Trophoblast cell (in vitro differentiated cells and primary cell): ENCODE measurements at regions not wholly inside any gene's neighbourhood (a gene's known extent, or its start where the extent isn't known, plus 50 kb on each side); places are given as distances from the start of the nearest gene placed in this dataset.

ENCODE experiments used
- DNase-seq, 2 donors: peaks; one replicate each; pipeline ENCODE4 v3.0.0-alpha.2; 2016
- H2AFZ ChIP-seq: 2 replicates; pipeline ENCODE4 v1.6.1; 2013; ENCODE audit warnings: low read length, moderate library complexity, mild to moderate bottlenecking; ENCODE audit not compliant: insufficient read depth, poor library complexity
- H2AK5ac ChIP-seq: 2 replicates; pipeline ENCODE4 v1.6.1; 2013; ENCODE audit warnings: mild to moderate bottlenecking, low read length
- H2BK120ac ChIP-seq: 2 replicates; pipeline ENCODE4 v1.6.1; 2013; ENCODE audit warnings: low read length, mild to moderate bottlenecking, moderate library complexity; ENCODE audit not compliant: insufficient read depth, poor library complexity
- H2BK12ac ChIP-seq: 2 replicates; pipeline ENCODE4 v1.6.1; 2013; ENCODE audit warnings: mild to moderate bottlenecking, low read length, moderate library complexity
- H2BK5ac ChIP-seq: 2 replicates; pipeline ENCODE4 v1.6.1; 2013; ENCODE audit warnings: low read length, low read depth, moderate library complexity, mild to moderate bottlenecking; ENCODE audit not compliant: poor library complexity
- H3K14ac ChIP-seq: 2 replicates; pipeline ENCODE4 v1.6.1; 2013; ENCODE audit warnings: mild to moderate bottlenecking, low read length
- H3K18ac ChIP-seq: 2 replicates; pipeline ENCODE4 v1.6.1; 2013; ENCODE audit warnings: mild to moderate bottlenecking, low read length
- H3K23ac ChIP-seq: 2 replicates; pipeline ENCODE4 v1.6.1; 2013; ENCODE audit warnings: low read length
- H3K27ac ChIP-seq: 2 replicates; pipeline ENCODE4 v1.5.1; 2013; ENCODE audit warnings: low read depth, mild to moderate bottlenecking, inconsistent platforms, low read length, moderate library complexity
- H3K27me3 ChIP-seq: 2 replicates; pipeline ENCODE4 v1.6.1; 2013; ENCODE audit warnings: inconsistent platforms, mild to moderate bottlenecking, low read length, moderate library complexity; ENCODE audit not compliant: insufficient read depth
- H3K36me3 ChIP-seq, 2 experiments: 1 replicate in 1 of 2; 2 replicates in 1 of 2; pipeline ENCODE4 v1.6.1; 2013; ENCODE audit warnings: low read length in 2 of 2, mild to moderate bottlenecking in 2 of 2, moderate library complexity in 1 of 2; ENCODE audit not compliant: insufficient read depth in 2 of 2, control insufficient read depth in 1 of 2
- H3K4ac ChIP-seq: 2 replicates; pipeline ENCODE4 v1.6.1; 2013; ENCODE audit warnings: low read depth, mild to moderate bottlenecking, low read length, moderate library complexity
- H3K4me1 ChIP-seq, 2 experiments: 1 replicate in 1 of 2; 2 replicates in 1 of 2; pipeline ENCODE4 v1.6.1; 2013; ENCODE audit warnings: low read length in 2 of 2, mild to moderate bottlenecking in 2 of 2, moderate library complexity in 1 of 2; ENCODE audit not compliant: insufficient read depth in 2 of 2, control insufficient read depth in 1 of 2
- H3K4me2 ChIP-seq: 2 replicates; pipeline ENCODE4 v1.6.1; 2013; ENCODE audit warnings: inconsistent platforms, mild to moderate bottlenecking, low read length, moderate library complexity
- H3K4me3 ChIP-seq: 2 replicates; pipeline ENCODE4 v1.5.1; 2013; ENCODE audit warnings: mild to moderate bottlenecking, low read depth, low read length, inconsistent platforms
- H3K79me1 ChIP-seq: one replicate; pipeline ENCODE4 v1.6.1; 2013; ENCODE audit warnings: low read length
- H3K79me2 ChIP-seq: 2 replicates; pipeline ENCODE4 v1.6.1; 2013; ENCODE audit warnings: low read length, mild to moderate bottlenecking; ENCODE audit not compliant: control insufficient read depth, insufficient read depth, poor library complexity
- H3K9ac ChIP-seq: 2 replicates; pipeline ENCODE4 v1.6.1; 2013; ENCODE audit warnings: mild to moderate bottlenecking, low read length
- H3K9me3 ChIP-seq: 2 replicates; pipeline ENCODE4 v1.6.1; 2013; ENCODE audit warnings: low read depth, mild to moderate bottlenecking, control low read depth, inconsistent platforms, low read length; ENCODE audit not compliant: insufficient read depth
- H4K12ac ChIP-seq: 2 replicates; pipeline ENCODE4 v1.6.1; 2013; ENCODE audit warnings: low read depth, mild to moderate bottlenecking, low read length, moderate library complexity
- H4K8ac ChIP-seq: 2 replicates; pipeline ENCODE4 v1.6.1; 2013; ENCODE audit warnings: low read depth, mild to moderate bottlenecking, low read length, moderate library complexity
- H4K91ac ChIP-seq: one replicate; pipeline ENCODE4 v1.6.1; 2013; ENCODE audit warnings: low read depth, mild to moderate bottlenecking, low read length, moderate library complexity
- WGBS: extraction: QIAGEN DNeasy Blood & Tissue Kit; methylation state at CpG from one replicate; pipeline ENCODE4 v1.1.7; 2013; ENCODE audit warnings: missing lambda C conversion rate; ENCODE audit not compliant: insufficient read length, insufficient coverage; ENCODE audit errors: extremely low coverage; 5-methylcytosine and 5-hydroxymethylcytosine counted together

- no peak overlapping the region for H3K27ac ChIP-seq
- H2AFZ ChIP-seq, result no peak overlapping the region
- no peak overlapping the region for H3K4ac ChIP-seq
- H3K4me2 ChIP-seq, result no peak overlapping the region
- no peak overlapping the region for H4K12ac ChIP-seq
- no peaks in the 10 kb centered on the region for H3K79me2 ChIP-seq
- no peak overlapping the region for H2BK12ac ChIP-seq
- H2BK120ac ChIP-seq, result no peak overlapping the region
- no peaks in the 10 kb centered on the region for H3K9me3 ChIP-seq
- H3K36me3 ChIP-seq, result no peaks in the 10 kb centered on the region
- no peaks in the 10 kb centered on the region for H3K79me1 ChIP-seq
- DNase-seq, result no peak
- WGBS, result no CpG with 5 or more reads among the region's 7 CpGs
- H3K27me3 ChIP-seq, result no peaks in the 10 kb centered on the region
- H3K9ac ChIP-seq, result no peak overlapping the region
- no peak overlapping the region for H4K91ac ChIP-seq
- no peak overlapping the region for H4K8ac ChIP-seq
- no peaks in the 10 kb centered on the region for H3K4me1 ChIP-seq
- no peak overlapping the region for H3K14ac ChIP-seq
- H3K18ac ChIP-seq, result no peak overlapping the region
- H2AK5ac ChIP-seq, result no peak overlapping the region
- no peak overlapping the region for H3K4me3 ChIP-seq
- no peak overlapping the region for H3K23ac ChIP-seq
- H2BK5ac ChIP-seq, result no peak overlapping the region
Observed at GRCh38 chr15:69536726-69537512, 84.3 kb downstream of the RPLP1 start.

GRCh38 chr15:69537901-69538300, 85.3 kb downstream of the RPLP1 start:
- Histone ChIP-seq H3K4me3 (no peak overlapping the region), H2BK120ac (no peak overlapping the region), H3K27me3 (no peaks in the 10 kb centered on the region), H3K14ac (no peak overlapping the region), H3K4me1 (no peaks in the 10 kb centered on the region), H2AFZ (no peak overlapping the region), H2BK12ac (no peak overlapping the region), H2AK5ac (no peak overlapping the region), H3K9me3 (peaks cover 2% of the 10 kb centered on the region), H3K79me1 (no peaks in the 10 kb centered on the region), H3K4me2 (no peak overlapping the region), H4K12ac (no peak overlapping the region), H3K4ac (no peak overlapping the region), H3K23ac (no peak overlapping the region), H4K91ac (no peak overlapping the region), H3K36me3 (no peaks in the 10 kb centered on the region), H3K18ac (no peak overlapping the region), H2BK5ac (no peak overlapping the region), H4K8ac (no peak overlapping the region), H3K79me2 (no peaks in the 10 kb centered on the region), H3K9ac (no peak overlapping the region), H3K27ac (no peak overlapping the region)
- no CpG with 5 or more reads among the region's 1 CpG for WGBS
- DNase-seq, result no peak

GRCh38 chr15:69538379-69538778, 85.8 kb downstream of the RPLP1 start:
- Histone ChIP-seq H3K18ac (no peak overlapping the region), H3K9ac (no peak overlapping the region), H3K4me1 (no peaks in the 10 kb centered on the region), H4K12ac (no peak overlapping the region), H2BK120ac (no peak overlapping the region), H3K27me3 (no peaks in the 10 kb centered on the region), H3K79me1 (no peaks in the 10 kb centered on the region), H3K27ac (no peak overlapping the region), H3K23ac (no peak overlapping the region), H3K9me3 (peaks cover 2% of the 10 kb centered on the region), H3K4me3 (no peak overlapping the region), H2BK12ac (no peak overlapping the region), H3K4ac (no peak overlapping the region), H2AFZ (no peak overlapping the region), H2BK5ac (no peak overlapping the region), H4K8ac (no peak overlapping the region), H2AK5ac (no peak overlapping the region), H3K14ac (no peak overlapping the region), H3K4me2 (no peak overlapping the region), H3K79me2 (no peaks in the 10 kb centered on the region), H3K36me3 (no peaks in the 10 kb centered on the region), H4K91ac (no peak overlapping the region)
- DNase-seq, result no peak
- no CpG with 5 or more reads among the region's 5 CpGs for WGBS

GRCh38 chr15:69539345-69539744, 86.7 kb downstream of the RPLP1 start:
- H3K23ac ChIP-seq, result no peak overlapping the region
- H2BK12ac ChIP-seq, result no peak overlapping the region
- H2AK5ac ChIP-seq, result no peak overlapping the region
- H4K8ac ChIP-seq, result no peak overlapping the region
- DNase-seq, result peak in 1 of 2 donors; percentile 9
- no peak overlapping the region for H4K12ac ChIP-seq
- no peak overlapping the region for H3K4ac ChIP-seq
- no peaks in the 10 kb centered on the region for H3K79me2 ChIP-seq
- H3K4me3 ChIP-seq, result no peak overlapping the region
- no peak overlapping the region for H2BK120ac ChIP-seq
- H3K14ac ChIP-seq, result no peak overlapping the region
- H3K4me1 ChIP-seq, result no peaks in the 10 kb centered on the region
- no CpG with 5 or more reads among the region's 11 CpGs for WGBS
- no peak overlapping the region for H3K27ac ChIP-seq
- no peaks in the 10 kb centered on the region for H3K79me1 ChIP-seq
- no peak overlapping the region for H3K4me2 ChIP-seq
- no peaks in the 10 kb centered on the region for H3K27me3 ChIP-seq
- H3K36me3 ChIP-seq, result no peaks in the 10 kb centered on the region
- no peak overlapping the region for H2BK5ac ChIP-seq
- H2AFZ ChIP-seq, result no peak overlapping the region
- H3K9me3 ChIP-seq, result peaks cover 2% of the 10 kb centered on the region
- H3K18ac ChIP-seq, result no peak overlapping the region
- H4K91ac ChIP-seq, result no peak overlapping the region
- H3K9ac ChIP-seq, result no peak overlapping the region
